ENCODE measurements at regions not wholly inside any gene's neighbourhood (a gene's known extent, or its start where the extent isn't known, plus 50 kb on each side); places are given as distances from the start of the nearest gene placed in this dataset.

DNA sequence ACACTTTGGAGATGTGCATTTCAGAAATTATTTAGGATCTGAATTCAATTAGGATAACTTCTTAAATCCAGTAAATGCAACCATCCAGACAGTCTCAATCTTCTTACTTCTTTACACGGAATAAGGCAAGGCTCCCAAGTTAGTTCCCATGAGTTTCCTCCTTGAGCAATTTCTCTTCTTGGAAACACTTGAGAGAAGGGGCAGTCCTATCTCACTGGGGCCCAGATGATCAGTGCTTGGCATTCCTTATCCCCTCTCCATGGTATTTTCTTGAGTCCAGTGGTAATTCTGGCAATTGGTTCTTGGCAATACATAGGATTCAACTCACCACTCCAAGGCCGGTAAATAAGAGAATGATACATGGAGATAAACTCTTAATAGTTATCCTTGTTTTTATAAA lies 87.1 kb upstream of the PTHLH start:
- H3K4me3 ChIP-seq (ENCODE audit: low read length), result no peak overlapping the region
- DNase-seq (ENCODE audit: low read depth), result no peak
- TF ChIP-seq, protein P1, sequence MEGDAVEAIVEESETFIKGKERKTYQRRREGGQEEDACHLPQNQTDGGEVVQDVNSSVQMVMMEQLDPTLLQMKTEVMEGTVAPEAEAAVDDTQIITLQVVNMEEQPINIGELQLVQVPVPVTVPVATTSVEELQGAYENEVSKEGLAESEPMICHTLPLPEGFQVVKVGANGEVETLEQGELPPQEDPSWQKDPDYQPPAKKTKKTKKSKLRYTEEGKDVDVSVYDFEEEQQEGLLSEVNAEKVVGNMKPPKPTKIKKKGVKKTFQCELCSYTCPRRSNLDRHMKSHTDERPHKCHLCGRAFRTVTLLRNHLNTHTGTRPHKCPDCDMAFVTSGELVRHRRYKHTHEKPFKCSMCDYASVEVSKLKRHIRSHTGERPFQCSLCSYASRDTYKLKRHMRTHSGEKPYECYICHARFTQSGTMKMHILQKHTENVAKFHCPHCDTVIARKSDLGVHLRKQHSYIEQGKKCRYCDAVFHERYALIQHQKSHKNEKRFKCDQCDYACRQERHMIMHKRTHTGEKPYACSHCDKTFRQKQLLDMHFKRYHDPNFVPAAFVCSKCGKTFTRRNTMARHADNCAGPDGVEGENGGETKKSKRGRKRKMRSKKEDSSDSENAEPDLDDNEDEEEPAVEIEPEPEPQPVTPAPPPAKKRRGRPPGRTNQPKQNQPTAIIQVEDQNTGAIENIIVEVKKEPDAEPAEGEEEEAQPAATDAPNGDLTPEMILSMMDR (IDR thresholded peaks at IDR 0.05; ENCODE audit: insufficient read depth, low read depth, low read length, missing control alignments), result no peak

DNA sequence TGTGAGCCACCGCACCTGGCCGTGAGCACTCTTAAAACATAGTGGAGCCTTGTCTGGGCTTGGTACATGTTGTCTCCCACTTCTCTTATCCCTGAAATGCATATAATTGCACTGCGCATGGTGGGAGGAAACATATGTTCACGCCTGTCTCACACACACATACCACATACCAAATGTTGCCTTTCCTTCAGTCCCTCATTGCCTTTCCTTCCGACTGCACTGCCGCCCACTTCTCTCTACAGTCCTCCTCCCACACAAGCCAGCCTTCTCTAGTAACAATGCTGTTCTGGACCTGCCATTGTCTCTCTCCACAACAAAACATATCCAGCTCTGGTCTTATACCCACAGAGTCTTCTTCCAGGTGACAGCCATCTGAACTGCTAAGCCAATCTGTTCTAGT lies 88.3 kb upstream of the PTHLH start:
- H3K4me3 ChIP-seq (ENCODE audit: low read length), result no peak overlapping the region
- no peak for DNase-seq (ENCODE audit: low read depth)
- TF ChIP-seq, protein P1 (IDR thresholded peaks at IDR 0.05; ENCODE audit: insufficient read depth, low read depth, low read length, missing control alignments), result no peak

DNA sequence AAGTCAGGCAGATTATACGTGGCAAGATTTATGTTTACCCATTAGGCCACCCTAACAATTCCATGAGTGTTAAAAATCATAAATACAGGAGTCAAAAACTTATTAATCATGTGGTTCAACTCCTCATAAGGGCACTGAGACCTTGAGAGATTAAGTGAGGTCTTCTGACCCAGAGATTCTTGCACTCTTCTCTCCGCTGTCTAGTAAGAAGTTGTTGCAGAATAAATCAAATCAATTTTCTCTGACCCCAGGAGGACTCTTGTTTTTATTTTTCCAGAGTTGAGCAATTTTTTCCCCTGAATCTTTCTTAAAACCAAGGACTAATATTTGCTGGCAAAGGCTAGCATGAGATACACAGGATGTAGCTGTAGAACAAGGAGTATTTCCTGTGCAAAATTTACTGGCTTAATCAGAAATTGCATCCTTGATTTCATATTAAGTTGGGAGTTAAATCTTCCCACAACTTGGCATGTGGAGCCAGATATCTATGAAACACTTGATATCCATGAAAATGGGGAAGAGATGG lies 90.9 kb upstream of the PTHLH start:
- H3K4me3 ChIP-seq (ENCODE audit: low read length), result no peak overlapping the region
- no peak for DNase-seq (ENCODE audit: low read depth)
- TF ChIP-seq, protein P1 (IDR thresholded peaks at IDR 0.05; ENCODE audit: insufficient read depth, low read depth, low read length, missing control alignments), result no peak

DNA sequence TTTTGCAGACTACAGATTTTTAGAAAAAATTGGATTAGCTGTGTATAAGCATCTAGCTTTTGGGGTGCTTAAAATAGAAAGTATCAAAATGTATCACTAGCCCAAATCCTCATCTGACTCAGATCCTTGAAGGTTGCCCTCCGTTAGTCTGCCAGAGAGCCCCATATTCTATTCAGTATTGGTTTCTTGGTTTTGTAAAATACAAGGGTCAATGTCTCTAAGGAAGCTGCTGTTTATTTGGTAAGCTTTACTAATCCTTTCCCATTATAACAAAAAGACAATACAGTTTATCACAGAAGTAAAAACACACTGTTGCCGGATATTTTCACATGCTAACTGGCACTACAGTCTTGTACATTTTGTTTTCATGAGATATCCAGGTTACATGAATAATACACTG lies 92.8 kb upstream of the PTHLH start:
- TF ChIP-seq, protein P1 (IDR thresholded peaks at IDR 0.05; ENCODE audit: insufficient read depth, low read depth, low read length, missing control alignments), result no peak
- no peak for DNase-seq (ENCODE audit: low read depth)
- no peak overlapping the region for H3K4me3 ChIP-seq (ENCODE audit: low read length)

DNA sequence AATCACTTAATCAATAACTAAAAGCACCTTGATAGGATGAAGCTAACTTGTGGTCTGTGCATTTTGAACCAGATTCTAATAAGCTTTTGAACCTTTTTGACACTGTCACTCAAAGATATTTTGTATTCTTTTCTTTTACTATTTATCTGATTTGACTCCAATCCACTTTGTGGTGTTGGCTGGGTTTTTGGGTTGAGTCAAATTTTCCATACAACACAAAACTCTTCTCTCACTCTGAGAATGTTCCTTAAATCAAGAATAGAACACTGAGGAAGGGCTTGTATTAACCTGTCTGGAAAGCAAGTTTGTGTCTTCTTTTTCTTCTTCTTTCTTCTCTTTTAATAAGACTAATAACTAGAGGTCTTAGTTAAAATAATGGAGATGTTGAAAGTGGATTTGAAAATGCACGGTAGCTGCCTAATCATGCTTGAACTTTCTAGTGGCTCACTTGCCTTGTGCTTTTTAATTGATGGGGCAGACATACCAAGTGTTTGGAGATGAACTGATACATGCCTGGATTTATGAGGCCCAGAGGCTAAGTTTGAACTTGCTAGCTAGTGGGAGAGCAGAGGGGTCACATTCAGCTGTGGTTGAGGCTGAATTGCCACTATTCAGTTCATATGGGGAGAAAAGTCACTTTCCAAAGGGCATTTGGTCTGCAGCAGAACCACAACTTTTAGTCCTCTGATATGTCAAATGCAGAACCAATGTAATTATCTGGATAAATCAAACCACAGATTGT lies 93.5 kb upstream of the PTHLH start:
- no peak for DNase-seq (ENCODE audit: low read depth)
- H3K4me3 ChIP-seq (ENCODE audit: low read length), result no peak overlapping the region
- TF ChIP-seq, protein P1 (IDR thresholded peaks at IDR 0.05; ENCODE audit: insufficient read depth, low read depth, low read length, missing control alignments), result no peak

DNA sequence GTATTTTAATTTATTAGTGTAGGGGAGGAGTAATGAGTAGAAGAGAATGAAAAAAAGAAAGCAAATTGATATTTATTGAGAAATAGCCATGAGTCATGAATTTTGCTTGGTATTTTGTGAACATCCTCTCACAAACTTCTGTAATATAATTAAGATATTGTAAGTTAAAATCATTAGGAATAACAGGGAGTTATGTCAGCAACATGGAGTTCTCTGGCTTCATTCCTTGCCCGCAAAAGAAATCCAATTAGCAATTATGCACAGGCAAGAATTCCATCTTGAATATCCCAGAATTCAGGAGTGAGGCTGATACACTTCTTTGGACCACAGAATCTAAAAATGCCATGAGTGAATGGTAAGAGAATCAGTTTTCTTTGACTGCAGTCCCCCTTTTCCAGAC lies 94.3 kb upstream of the PTHLH start:
- DNase-seq (ENCODE audit: low read depth), result no peak
- TF ChIP-seq, protein P1 (IDR thresholded peaks at IDR 0.05; ENCODE audit: insufficient read depth, low read depth, low read length, missing control alignments), result no peak
- H3K4me3 ChIP-seq (ENCODE audit: low read length), result no peak overlapping the region

DNA sequence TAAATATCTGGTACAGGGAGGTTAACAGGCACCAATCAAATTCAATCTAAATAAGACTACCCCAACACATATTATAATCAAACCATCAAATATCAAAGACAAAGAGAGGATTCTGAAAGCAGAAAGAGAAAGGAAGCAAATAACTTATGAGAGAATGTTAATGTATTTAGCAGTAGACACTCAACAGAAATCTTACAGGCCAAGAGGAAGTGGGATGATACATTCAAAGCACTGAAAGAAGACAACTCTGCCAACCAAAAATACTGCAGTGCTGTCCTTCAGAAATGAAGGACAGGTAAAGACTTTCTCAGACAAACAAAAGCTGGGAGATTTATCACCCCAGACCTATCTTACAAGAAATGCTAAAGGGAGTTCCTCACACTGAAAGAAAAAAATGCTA lies 95.9 kb upstream of the PTHLH start:
- no peak for DNase-seq (ENCODE audit: low read depth)
- TF ChIP-seq, protein P1 (IDR thresholded peaks at IDR 0.05; ENCODE audit: insufficient read depth, low read depth, low read length, missing control alignments), result no peak
- no peak overlapping the region for H3K4me3 ChIP-seq (ENCODE audit: low read length)
